WI38 (cell line): ENCODE measurements at regions not wholly inside any gene's neighbourhood (a gene's known extent, or its start where the extent isn't known, plus 50 kb on each side); places are given as distances from the start of the nearest gene placed in this dataset.

ENCODE experiments used
- H3K4me3 ChIP-seq: 2 replicates; pipeline ENCODE4 v1.5.1; 2011; ENCODE audit warnings: low read depth, mild to moderate bottlenecking, control low read depth, low read length
- TF ChIP-seq, protein P1 (sequence below): IDR thresholded peaks from 2 replicates; pipeline ENCODE4 v1.5.1; 2012; ENCODE audit warnings: low read depth, mild to moderate bottlenecking, control low read depth, low read length

DNA sequence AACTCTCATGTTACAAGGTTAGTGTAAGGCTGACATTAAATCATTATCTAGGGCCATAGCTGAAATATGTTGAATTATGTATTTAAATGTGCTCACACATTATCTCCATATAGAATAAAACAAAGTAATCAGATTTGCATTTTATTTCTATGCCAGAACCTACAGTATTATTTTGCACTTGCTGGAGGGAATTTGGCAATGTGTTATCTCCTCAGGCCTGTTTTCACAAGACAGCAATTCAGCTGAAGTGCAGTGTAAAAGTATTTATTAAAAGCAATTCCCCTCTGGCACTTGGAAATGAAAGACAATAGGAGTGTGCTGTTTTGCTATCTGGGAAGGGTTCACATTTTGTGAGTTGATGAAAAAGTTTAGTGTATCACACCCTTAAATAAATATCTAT lies 276.3 kb downstream of the DNAJB9 start:
- H3K4me3 ChIP-seq, result no peak overlapping the region
- TF ChIP-seq, protein P1, sequence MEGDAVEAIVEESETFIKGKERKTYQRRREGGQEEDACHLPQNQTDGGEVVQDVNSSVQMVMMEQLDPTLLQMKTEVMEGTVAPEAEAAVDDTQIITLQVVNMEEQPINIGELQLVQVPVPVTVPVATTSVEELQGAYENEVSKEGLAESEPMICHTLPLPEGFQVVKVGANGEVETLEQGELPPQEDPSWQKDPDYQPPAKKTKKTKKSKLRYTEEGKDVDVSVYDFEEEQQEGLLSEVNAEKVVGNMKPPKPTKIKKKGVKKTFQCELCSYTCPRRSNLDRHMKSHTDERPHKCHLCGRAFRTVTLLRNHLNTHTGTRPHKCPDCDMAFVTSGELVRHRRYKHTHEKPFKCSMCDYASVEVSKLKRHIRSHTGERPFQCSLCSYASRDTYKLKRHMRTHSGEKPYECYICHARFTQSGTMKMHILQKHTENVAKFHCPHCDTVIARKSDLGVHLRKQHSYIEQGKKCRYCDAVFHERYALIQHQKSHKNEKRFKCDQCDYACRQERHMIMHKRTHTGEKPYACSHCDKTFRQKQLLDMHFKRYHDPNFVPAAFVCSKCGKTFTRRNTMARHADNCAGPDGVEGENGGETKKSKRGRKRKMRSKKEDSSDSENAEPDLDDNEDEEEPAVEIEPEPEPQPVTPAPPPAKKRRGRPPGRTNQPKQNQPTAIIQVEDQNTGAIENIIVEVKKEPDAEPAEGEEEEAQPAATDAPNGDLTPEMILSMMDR, result no peak

DNA sequence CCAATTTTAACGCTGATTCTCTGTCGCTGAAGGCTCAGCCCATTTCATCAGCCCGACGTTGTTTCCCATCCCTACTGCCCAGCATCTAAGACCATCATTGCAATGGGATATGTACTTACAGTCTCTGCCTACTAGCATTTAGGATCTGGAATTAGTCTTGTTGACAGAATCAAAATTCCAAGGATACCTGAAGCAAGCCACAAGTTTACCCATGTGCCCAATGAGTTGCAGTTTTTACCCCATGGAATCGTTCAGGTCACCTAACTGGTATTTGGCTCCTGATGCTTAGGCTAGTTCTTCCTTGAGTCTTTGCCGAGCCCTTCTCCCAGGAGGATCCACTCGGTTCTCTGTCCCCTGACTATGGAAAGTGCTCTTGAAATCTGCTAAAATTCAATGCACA lies 276.8 kb downstream of the DNAJB9 start:
- TF ChIP-seq, protein P1, result no peak
- H3K4me3 ChIP-seq, result no peak overlapping the region

DNA sequence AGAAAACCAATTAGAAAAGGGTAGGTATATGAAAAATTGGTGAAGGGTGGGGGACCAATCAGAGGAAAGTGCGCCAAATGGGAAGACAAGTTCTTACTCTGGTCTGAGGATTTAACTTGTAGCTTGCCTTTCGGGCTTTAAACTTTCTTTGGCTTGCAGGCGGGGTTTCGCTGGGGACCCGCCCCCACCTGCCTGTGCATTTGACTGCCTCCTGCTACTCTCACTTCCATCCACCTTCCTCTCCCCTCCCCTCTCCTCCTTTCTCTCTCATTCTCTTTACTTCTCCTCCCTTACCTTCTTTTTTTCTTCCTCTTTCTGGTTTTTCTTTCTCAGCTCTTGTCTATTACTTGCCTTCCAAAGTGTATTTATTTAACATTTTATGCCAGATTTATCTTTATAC lies 278.8 kb downstream of the DNAJB9 start:
- no peak overlapping the region for H3K4me3 ChIP-seq
- TF ChIP-seq, protein P1, result no peak

DNA sequence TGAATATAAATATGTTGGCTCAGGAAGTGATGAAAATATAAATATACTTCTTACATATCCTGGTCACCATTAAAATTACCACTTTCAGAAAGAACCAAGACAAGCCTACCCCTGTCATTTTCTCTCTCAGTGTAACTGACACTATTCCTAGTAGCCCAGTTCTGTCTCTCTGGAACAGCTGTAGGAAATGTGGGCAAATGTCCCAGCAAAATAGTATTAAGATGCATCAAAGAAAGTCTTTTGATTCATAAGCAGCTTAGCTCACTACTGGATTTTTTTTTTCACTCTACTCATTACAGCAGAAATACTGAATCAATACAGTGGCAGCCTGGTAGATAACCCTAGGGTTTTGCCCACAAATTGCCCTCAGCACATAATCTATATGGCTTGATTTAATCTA lies 290.9 kb downstream of the DNAJB9 start:
- H3K4me3 ChIP-seq, result no peak overlapping the region
- TF ChIP-seq, protein P1, result no peak

DNA sequence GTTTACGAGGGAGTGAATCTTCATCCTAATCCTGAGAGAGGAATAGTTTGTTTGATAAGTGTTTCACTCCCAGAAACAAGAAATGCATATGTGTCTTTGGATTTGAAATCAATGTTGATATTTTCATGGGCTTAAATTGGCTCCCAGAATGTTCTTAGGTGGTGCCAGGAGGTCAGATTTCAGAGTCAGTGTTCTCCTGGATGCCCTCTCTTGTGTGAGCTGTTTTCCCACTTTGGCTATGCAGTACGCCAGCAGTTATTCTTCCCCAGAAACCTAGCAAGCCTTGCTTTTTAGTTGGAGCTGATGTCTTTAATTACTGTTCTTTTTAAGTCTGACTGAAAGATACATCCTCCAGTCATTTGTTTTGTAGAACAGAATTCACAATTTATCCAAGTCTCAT lies 291.4 kb downstream of the DNAJB9 start:
- TF ChIP-seq, protein P1, result no peak
- H3K4me3 ChIP-seq, result no peak overlapping the region

DNA sequence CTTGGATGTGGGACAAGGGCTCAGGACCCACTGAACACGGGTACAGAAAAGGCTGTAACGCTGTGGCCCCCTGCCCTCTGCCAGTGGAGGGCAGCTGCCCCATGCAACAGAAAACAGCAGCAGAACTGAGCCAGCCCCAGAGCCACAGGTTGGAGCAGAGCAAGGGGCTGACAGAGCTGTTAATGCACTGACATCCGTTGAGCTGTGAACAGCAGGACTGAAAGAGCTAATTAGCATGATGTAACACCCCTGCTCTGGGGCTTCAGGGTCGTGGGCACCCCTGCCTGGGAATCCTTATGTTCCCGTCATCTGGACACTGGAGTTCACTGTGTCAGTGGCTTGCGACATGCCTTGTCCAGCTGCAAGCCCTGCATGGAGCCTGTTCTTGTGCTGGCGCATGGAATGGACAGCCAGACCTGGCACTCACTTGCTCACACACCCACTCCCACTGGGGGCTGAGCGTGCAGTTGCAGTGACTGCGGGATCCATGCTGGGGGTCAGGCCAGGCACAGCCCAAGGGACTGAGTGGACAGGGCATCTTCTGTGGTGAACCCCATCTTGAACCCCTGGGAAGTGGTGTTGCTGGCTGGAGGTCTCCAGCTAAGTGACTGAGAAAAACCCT lies 293.7 kb downstream of the DNAJB9 start:
- TF ChIP-seq, protein P1, result no peak
- no peak overlapping the region for H3K4me3 ChIP-seq

DNA sequence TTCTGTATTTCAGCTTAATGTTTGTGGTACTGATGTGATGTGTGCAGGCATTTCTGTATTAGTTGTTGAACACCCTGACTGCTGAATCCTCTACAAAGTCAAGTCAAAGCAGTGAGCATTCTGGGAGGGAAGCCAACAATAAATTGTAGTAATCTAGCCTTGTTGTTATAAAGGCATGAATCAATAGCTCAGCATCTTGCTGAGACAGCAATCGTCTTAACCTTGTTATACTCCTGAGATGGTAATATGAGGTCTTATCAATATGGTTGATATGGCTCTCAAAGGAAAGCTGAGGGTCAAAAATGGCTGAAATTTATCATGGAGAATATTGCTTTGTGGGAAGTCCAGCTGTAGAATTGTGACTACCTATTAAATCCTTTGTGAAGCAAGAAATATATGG lies 299.4 kb downstream of the DNAJB9 start:
- TF ChIP-seq, protein P1, result no peak
- H3K4me3 ChIP-seq, result no peak overlapping the region
